ENCODE measurements at regions not wholly inside any gene's neighbourhood (a gene's known extent, or its start where the extent isn't known, plus 50 kb on each side); places are given as distances from the start of the nearest gene placed in this dataset.

DNA sequence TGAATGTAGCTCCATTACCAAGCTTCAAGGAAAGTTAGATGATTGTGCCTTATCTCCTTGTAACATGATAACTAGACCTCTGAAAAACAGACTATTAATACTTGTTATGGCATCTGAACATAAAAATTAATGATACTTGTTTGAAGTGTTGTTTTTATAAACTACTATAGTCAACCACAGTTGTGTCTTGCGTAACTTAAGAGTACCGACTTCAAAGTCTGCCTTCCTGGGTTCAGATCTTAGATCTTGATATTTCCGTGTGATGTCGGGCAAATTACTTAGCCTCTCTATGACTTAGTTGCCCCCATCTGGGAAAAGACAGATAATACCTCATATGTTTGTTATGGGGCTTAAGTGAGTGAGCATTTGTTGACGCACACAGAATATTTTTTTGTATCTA is 906.5 kb downstream of the JRKL start:
- TF ChIP-seq, protein P1, sequence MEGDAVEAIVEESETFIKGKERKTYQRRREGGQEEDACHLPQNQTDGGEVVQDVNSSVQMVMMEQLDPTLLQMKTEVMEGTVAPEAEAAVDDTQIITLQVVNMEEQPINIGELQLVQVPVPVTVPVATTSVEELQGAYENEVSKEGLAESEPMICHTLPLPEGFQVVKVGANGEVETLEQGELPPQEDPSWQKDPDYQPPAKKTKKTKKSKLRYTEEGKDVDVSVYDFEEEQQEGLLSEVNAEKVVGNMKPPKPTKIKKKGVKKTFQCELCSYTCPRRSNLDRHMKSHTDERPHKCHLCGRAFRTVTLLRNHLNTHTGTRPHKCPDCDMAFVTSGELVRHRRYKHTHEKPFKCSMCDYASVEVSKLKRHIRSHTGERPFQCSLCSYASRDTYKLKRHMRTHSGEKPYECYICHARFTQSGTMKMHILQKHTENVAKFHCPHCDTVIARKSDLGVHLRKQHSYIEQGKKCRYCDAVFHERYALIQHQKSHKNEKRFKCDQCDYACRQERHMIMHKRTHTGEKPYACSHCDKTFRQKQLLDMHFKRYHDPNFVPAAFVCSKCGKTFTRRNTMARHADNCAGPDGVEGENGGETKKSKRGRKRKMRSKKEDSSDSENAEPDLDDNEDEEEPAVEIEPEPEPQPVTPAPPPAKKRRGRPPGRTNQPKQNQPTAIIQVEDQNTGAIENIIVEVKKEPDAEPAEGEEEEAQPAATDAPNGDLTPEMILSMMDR (IDR thresholded peaks at IDR 0.05; ENCODE audit: low read depth, low read length): no peak
- no peak for TF ChIP-seq EZH2phosphoT487 (IDR thresholded peaks at IDR 0.05; ENCODE audit: low read depth)

Data from OCI-LY3 (cell line).